NB4 (cell line): ENCODE measurements at regions not wholly inside any gene's neighbourhood (a gene's known extent, or its start where the extent isn't known, plus 50 kb on each side); places are given as distances from the start of the nearest gene placed in this dataset.

ENCODE experiments used
- CTCF ChIP-seq: IDR thresholded peaks from one replicate; pipeline ENCODE4 v1.5.1; 2012; ENCODE audit warnings: low read depth, low read length
- POLR2A ChIP-seq: IDR thresholded peaks from 2 replicates; pipeline ENCODE4 v1.6.1; 2011; ENCODE audit warnings: mild to moderate bottlenecking; ENCODE audit not compliant: insufficient read length; ENCODE audit errors: extremely low read depth

- TF ChIP-seq POLR2A (no peak), CTCF (no peak)
Observed at GRCh38 chr6:144690666-144691065, 405.5 kb downstream of the UTRN start.
